HepG2 (cell line): ENCODE measurements at regions not wholly inside any gene's neighbourhood (a gene's known extent, or its start where the extent isn't known, plus 50 kb on each side); places are given as distances from the start of the nearest gene placed in this dataset.

Experiments
- ATAC-seq: fragments of 200-7000 bp; cut with Tn5 transposase; 3 replicates; pipeline ENCODE4 v1.9.1; 2020; ENCODE audit warnings: mild to moderate bottlenecking, moderate library complexity
- BruUV-seq: library from RNA; stranded (reverse); fragments of 400-500 nt; replicated peaks from 2 replicates; lab custom pipeline; 2021; lab: Mats Ljungman, UMichigan
- CTCF ChIA-PET: fragments of 300-600 bp; formaldehyde crosslinking; extraction: SDS; loops from one replicate; lab custom pipeline; 2021; ENCODE audit warnings: low total read pairs, inconsistent platforms, low intra/inter-chr PET ratio; lab: Yijun Ruan, JAX
- POLR2A ChIA-PET: fragments of 350-600 bp; sonication (Branson Sonifier 250); formaldehyde crosslinking; loops from one replicate; lab custom pipeline; 2020; ENCODE audit warnings: antibody characterized with exemption, inconsistent platforms; lab: Yijun Ruan, JAX
- DNase-seq: peaks from one replicate; pipeline ENCODE4 v3.0.0-alpha.2; 2015; ENCODE audit warnings: low spot score
- FAIRE-seq: peaks from 3 replicates; lab custom pipeline; 2011; peaks lifted over from hg19 to GRCh38; lab: Jason Lieb, UNC
- H2AFZ ChIP-seq: one replicate; pipeline ENCODE4 v1.6.1; 2011; ENCODE audit warnings: low read length, inconsistent platforms
- H3K27ac ChIP-seq: fragments of 300-600 bp; 3 replicates; pipeline ENCODE4 v1.8.0; 2011; ENCODE audit warnings: mixed run types, mild to moderate bottlenecking, mixed read lengths, low read length, inconsistent platforms; ENCODE audit not compliant: insufficient read depth; ENCODE audit errors: extremely low read length
- H3K27me3 ChIP-seq, 2 experiments: fragments of 200-600 bp in 1 of 2; 2 replicates in 1 of 2; 3 replicates in 1 of 2; pipeline versions ENCODE4 v1.6.0 to v1.8.0; 2011; ENCODE audit warnings: low read length in 2 of 2, mild to moderate bottlenecking in 2 of 2, moderate library complexity in 2 of 2, inconsistent platforms in 1 of 2; ENCODE audit not compliant: insufficient read depth in 2 of 2, control insufficient read depth in 1 of 2
- H3K36me3 ChIP-seq, 2 experiments: fragments of 200-600 bp in 1 of 2; replicated peaks in 1 of 2; 2 replicates in 1 of 2; 3 replicates in 1 of 2; pipeline versions ENCODE4 v1.5.1 to v1.8.0; 2011; ENCODE audit warnings: low read length in 2 of 2, inconsistent platforms in 1 of 2; ENCODE audit not compliant: insufficient read depth in 2 of 2, control insufficient read depth in 1 of 2
- H3K4me1 ChIP-seq: 2 replicates; pipeline ENCODE4 v1.5.1; 2012; ENCODE audit warnings: low read length, inconsistent platforms; ENCODE audit not compliant: insufficient read depth
- H3K4me2 ChIP-seq: 2 replicates; pipeline ENCODE4 v1.6.0; 2011; ENCODE audit warnings: low read depth, low read length, inconsistent platforms
- H3K4me3 ChIP-seq, 3 experiments: fragments of 200-600 bp in 1 of 3; sonication (generic), shearing (Covaris generic) in 1 of 3; replicated peaks in 1 of 3; 2 replicates each; pipeline ENCODE4 v1.5.1; 2011 to 2016; ENCODE audit warnings: low read length in 3 of 3, inconsistent platforms in 2 of 3, low read depth in 2 of 3, mild to moderate bottlenecking in 2 of 3, control low read depth in 1 of 3, mixed read lengths in 1 of 3; ENCODE audit not compliant: insufficient read depth in 1 of 3
- H3K79me2 ChIP-seq: one replicate; pipeline ENCODE4 v1.6.1; 2011; ENCODE audit warnings: low read length, inconsistent platforms; ENCODE audit not compliant: insufficient read depth
- H3K9ac ChIP-seq: 2 replicates; pipeline ENCODE4 v1.6.0; 2011; ENCODE audit warnings: mild to moderate bottlenecking, low read depth, low read length, inconsistent platforms; ENCODE audit not compliant: insufficient read depth
- H3K9me3 ChIP-seq: 2 replicates; pipeline ENCODE4 v1.5.1; 2012; ENCODE audit warnings: mild to moderate bottlenecking, low read length
- H4K20me1 ChIP-seq: 2 replicates; pipeline ENCODE4 v1.6.0; 2011; ENCODE audit warnings: inconsistent platforms, mild to moderate bottlenecking, low read length, moderate library complexity; ENCODE audit not compliant: insufficient read depth
- CBFB ChIP-seq: sonication (generic); formaldehyde crosslinking; IDR thresholded peaks from 2 replicates; pipeline ENCODE4 v1.4.0; 2020; ENCODE audit warnings: missing genetic modification reagents
- ERF ChIP-seq: IDR thresholded peaks from 2 replicates; pipeline ENCODE4 v1.6.1; 2018; ENCODE audit warnings: missing biosample characterization, missing genetic modification reagents
- GTF2F1 ChIP-seq: fragments of 150-350 bp; IDR thresholded peaks from 2 replicates; pipeline ENCODE4 v1.6.1; 2014; ENCODE audit warnings: low read length
- POLR2AphosphoS5 ChIP-seq: IDR thresholded peaks from 2 replicates; pipeline ENCODE4 v1.6.1; 2012; ENCODE audit warnings: low read depth, low read length
- SNAPC4 ChIP-seq: sonication (generic); formaldehyde crosslinking; IDR thresholded peaks from 2 replicates; pipeline ENCODE4 v1.4.0; 2020; ENCODE audit warnings: mild to moderate bottlenecking, missing genetic modification reagents
- TBL1XR1 ChIP-seq: fragments of 150-350 bp; IDR thresholded peaks from 2 replicates; pipeline ENCODE4 v1.6.1; 2014; ENCODE audit warnings: borderline replicate concordance, low read length; ENCODE audit not compliant: partially characterized antibody
- ZBTB44 ChIP-seq: sonication (generic); formaldehyde crosslinking; IDR thresholded peaks from 2 replicates; pipeline ENCODE4 v1.4.0; 2020; ENCODE audit warnings: missing genetic modification reagents
- ZMYM4 ChIP-seq: sonication (generic); formaldehyde crosslinking; IDR thresholded peaks from 2 replicates; pipeline ENCODE4 v1.8.1; 2023; ENCODE audit warnings: mild to moderate bottlenecking, missing genetic modification reagents
- ZNF205 ChIP-seq: IDR thresholded peaks from 2 replicates; pipeline ENCODE4 v1.6.1; 2018; ENCODE audit warnings: missing biosample characterization, missing genetic modification reagents
- ZNF34 ChIP-seq: sonication (generic); formaldehyde crosslinking; IDR thresholded peaks from 2 replicates; pipeline ENCODE4 v1.4.0; 2020; ENCODE audit warnings: mild to moderate bottlenecking, missing genetic modification reagents, borderline replicate concordance
- ZNF772 ChIP-seq: sonication (generic); formaldehyde crosslinking; IDR thresholded peaks from 2 replicates; pipeline ENCODE4 v1.5.0; 2020; ENCODE audit warnings: mild to moderate bottlenecking, missing genetic modification reagents
- WGBS: methylation state at CpG from one replicate; pipeline ENCODE4 v1.1.6; 2017; ENCODE audit warnings: low lambda C conversion rate; 5-methylcytosine and 5-hydroxymethylcytosine counted together
- in situ Hi-C: cut with HindIII; loops from 2 replicates; pipeline ENCODE4 v1.10.0; 2017; ENCODE audit warnings: low pct_unique_long_range_greater_than_20kb; ENCODE audit not compliant: extremely low pct_ligation_motif_present
- intact Hi-C: fragments of 100-400 bp; cut with micrococcal nuclease; formaldehyde crosslinking; loops from one replicate; pipeline ENCODE4 v1.10.0; 2022; ENCODE audit not compliant: unreplicated experiment
- TF ChIP-seq, protein P1 (sequence below): sonication (generic); formaldehyde crosslinking; IDR thresholded peaks from 2 replicates; pipeline ENCODE4 v1.9.0; 2021; ENCODE audit warnings: missing genetic modification reagents, mild to moderate bottlenecking, borderline replicate concordance

DNA sequence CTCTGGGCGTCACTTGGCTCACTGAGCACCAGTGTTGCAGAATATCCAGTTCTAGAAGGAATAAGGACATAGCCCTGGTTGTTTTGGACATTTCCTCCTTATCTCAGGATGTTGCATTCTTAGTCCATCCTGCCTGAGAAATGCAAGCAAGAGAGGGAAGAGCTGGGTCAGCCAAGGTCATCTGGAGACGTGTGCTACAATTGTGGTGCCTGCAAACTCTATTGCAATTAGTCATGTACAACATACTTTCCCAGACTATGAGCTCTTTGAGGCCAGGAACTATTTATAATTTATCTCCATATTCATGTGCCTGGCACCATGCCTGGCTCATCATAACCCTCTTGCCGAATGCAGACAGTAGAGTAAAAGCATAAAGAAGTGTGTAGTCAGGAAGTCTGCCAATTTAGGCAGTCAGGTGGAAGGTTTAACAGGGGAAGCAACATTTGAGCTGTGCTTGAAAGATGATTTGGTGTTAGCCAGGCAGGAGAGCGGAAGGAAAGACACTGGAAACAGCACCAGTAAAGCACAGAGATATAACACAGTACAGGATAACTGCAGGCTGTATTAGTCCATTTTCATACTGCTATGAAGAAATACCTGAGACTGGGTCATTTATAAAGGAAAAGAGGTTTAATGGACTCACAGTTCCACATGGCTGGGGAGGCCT is 129.4 kb upstream of the PAX6 start:
- WGBS: 20% methylated on average over 4 of the region's 4 CpGs
- Histone ChIP-seq H3K36me3 (no peaks in the 10 kb centered on the region), H3K27me3 (no peaks in the 10 kb centered on the region), H3K4me3 (no peak overlapping the region), H3K9ac (no peak overlapping the region), H3K4me1 (no peaks in the 10 kb centered on the region), H3K27ac (no peak overlapping the region), H2AFZ (no peak overlapping the region), H4K20me1 (no peaks in the 10 kb centered on the region), H3K9me3 (no peaks in the 10 kb centered on the region), H3K79me2 (no peaks in the 10 kb centered on the region), H3K4me2 (no peak overlapping the region)
- ChIA-PET POLR2A (no interaction called here), CTCF (no interaction called here)
- BruUV-seq: no TSS peak
- ATAC-seq (no peak), FAIRE-seq (no peak), DNase-seq (no peak)
- intact Hi-C loops (no loop called here), in situ Hi-C loops (no loop called here)
- TF ChIP-seq CBFB (CRISPR knock-in tag) (no peak), POLR2AphosphoS5 (no peak), ZNF34 (CRISPR knock-in tag) (no peak), ZNF772 (CRISPR knock-in tag) (no peak), ERF (no peak)
- TF ChIP-seq, protein P1, sequence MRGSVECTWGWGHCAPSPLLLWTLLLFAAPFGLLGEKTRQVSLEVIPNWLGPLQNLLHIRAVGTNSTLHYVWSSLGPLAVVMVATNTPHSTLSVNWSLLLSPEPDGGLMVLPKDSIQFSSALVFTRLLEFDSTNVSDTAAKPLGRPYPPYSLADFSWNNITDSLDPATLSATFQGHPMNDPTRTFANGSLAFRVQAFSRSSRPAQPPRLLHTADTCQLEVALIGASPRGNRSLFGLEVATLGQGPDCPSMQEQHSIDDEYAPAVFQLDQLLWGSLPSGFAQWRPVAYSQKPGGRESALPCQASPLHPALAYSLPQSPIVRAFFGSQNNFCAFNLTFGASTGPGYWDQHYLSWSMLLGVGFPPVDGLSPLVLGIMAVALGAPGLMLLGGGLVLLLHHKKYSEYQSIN (CRISPR knock-in tag): no peak

DNA sequence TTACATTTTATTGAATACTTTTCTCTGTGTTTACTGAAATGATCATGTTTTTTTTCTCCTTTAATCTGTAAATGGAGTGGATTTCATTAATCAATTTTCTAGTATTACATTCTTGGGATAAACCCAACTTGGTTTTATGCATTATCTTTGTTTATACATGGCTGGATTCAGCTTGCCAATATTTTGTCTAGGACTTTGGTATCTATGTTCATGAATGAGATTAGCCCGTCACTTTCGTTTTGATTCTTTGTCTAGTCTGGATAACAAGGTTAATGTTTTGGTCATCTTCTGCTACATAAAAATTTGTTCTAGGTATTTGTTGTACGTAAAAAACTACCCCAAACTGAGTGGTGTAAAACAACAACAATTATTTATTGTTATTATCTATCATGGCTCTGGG is 127.9 kb upstream of the PAX6 start:
- DNase-seq (no peak), ATAC-seq (no peak), FAIRE-seq (no peak)
- in situ Hi-C loops: no loop called here
- Histone ChIP-seq H3K27ac (no peak overlapping the region), H3K36me3 (no peaks in the 10 kb centered on the region), H3K79me2 (no peaks in the 10 kb centered on the region), H4K20me1 (no peaks in the 10 kb centered on the region), H2AFZ (no peak overlapping the region), H3K4me3 (no peak overlapping the region), H3K9ac (no peak overlapping the region), H3K27me3 (no peaks in the 10 kb centered on the region), H3K4me2 (no peak overlapping the region), H3K9me3 (no peaks in the 10 kb centered on the region), H3K4me1 (no peaks in the 10 kb centered on the region)
- 20% methylated on average over 3 of the region's 3 CpGs for WGBS
- CTCF ChIA-PET: no interaction called here
- intact Hi-C loops: no loop called here
- BruUV-seq: no TSS peak
- POLR2A ChIA-PET: no interaction called here
- TF ChIP-seq ZMYM4: no peak
- no peak for TF ChIP-seq TBL1XR1
- TF ChIP-seq ZBTB44 (CRISPR knock-in tag): no peak
- no peak for TF ChIP-seq ZNF205
- no peak for TF ChIP-seq GTF2F1
- TF ChIP-seq SNAPC4 (CRISPR knock-in tag): no peak
